Astrocyte (in vitro differentiated cells and primary cell): ENCODE measurements at regions not wholly inside any gene's neighbourhood (a gene's known extent, or its start where the extent isn't known, plus 50 kb on each side); places are given as distances from the start of the nearest gene placed in this dataset.

Experiments
- CTCF ChIP-seq: IDR thresholded peaks from 2 replicates; pipeline ENCODE4 v1.5.1; 2011; ENCODE audit warnings: low read depth, mild to moderate bottlenecking, inconsistent platforms, low read length, moderate library complexity; ENCODE audit not compliant: insufficient read depth
- EZH2 ChIP-seq: IDR thresholded peaks from 2 replicates; pipeline ENCODE4 v1.6.1; 2012; ENCODE audit warnings: mild to moderate bottlenecking, low read length, inconsistent platforms; ENCODE audit not compliant: insufficient read depth

GRCh38 chr18:28880856-28881255, 703.9 kb upstream of the CDH2 start:
- TF ChIP-seq EZH2 (no peak), CTCF (no peak)
